Epidermal melanocyte (primary cell): ENCODE measurements at regions not wholly inside any gene's neighbourhood (a gene's known extent, or its start where the extent isn't known, plus 50 kb on each side); places are given as distances from the start of the nearest gene placed in this dataset.

Experiments used
- DNase-seq: peaks from one replicate; pipeline ENCODE4 v3.0.0; 2011; ENCODE audit warnings: low spot score; ENCODE audit not compliant: insufficient read length

GRCh38 chr11:91960770-91961169 lies 263.8 kb upstream of the FAT3 start:
- no peak for DNase-seq

GRCh38 chr11:91959411-91959810 lies 265.2 kb upstream of the FAT3 start:
- DNase-seq = no peak

GRCh38 chr11:91956711-91957110 lies 267.9 kb upstream of the FAT3 start:
- DNase-seq = no peak

GRCh38 chr11:91955206-91955605 lies 269.4 kb upstream of the FAT3 start:
- no peak for DNase-seq

GRCh38 chr11:91952056-91952455 lies 272.6 kb upstream of the FAT3 start:
- no peak for DNase-seq

GRCh38 chr11:91947215-91947820 lies 277.3 kb upstream of the FAT3 start:
- no peak for DNase-seq

- DNase-seq = no peak
These were observed 278.1 kb upstream of the FAT3 start for GRCh38 chr11:91946397-91946951.

- DNase-seq = no peak
These were observed 289.5 kb upstream of the FAT3 start for GRCh38 chr11:91935120-91935519.

- no peak for DNase-seq
These were observed 292.3 kb upstream of the FAT3 start for GRCh38 chr11:91932151-91932821.

GRCh38 chr11:91927448-91927847 lies 297.2 kb upstream of the FAT3 start:
- DNase-seq = no peak

GRCh38 chr11:91926965-91927364 lies 297.7 kb upstream of the FAT3 start:
- no peak for DNase-seq

GRCh38 chr11:91922846-91923245 lies 301.8 kb upstream of the FAT3 start:
- DNase-seq = no peak

GRCh38 chr11:91921974-91922373 lies 302.6 kb upstream of the FAT3 start:
- no peak for DNase-seq

GRCh38 chr11:91913407-91913806 lies 311.2 kb upstream of the FAT3 start:
- DNase-seq = no peak

GRCh38 chr11:91912322-91912721 lies 312.3 kb upstream of the FAT3 start:
- no peak for DNase-seq

GRCh38 chr11:91906871-91907624 lies 317.6 kb upstream of the FAT3 start:
- DNase-seq = no peak

GRCh38 chr11:91904792-91905785 lies 319.5 kb upstream of the FAT3 start:
- no peak for DNase-seq

- no peak for DNase-seq
These were observed 322.3 kb upstream of the FAT3 start for GRCh38 chr11:91902312-91902711.

GRCh38 chr11:91880660-91881059 lies 344.0 kb upstream of the FAT3 start:
- DNase-seq = no peak

- DNase-seq = no peak
These were observed 347.9 kb upstream of the FAT3 start for GRCh38 chr11:91876746-91877145.

GRCh38 chr11:91872243-91872642 lies 352.4 kb upstream of the FAT3 start:
- DNase-seq = no peak
